DND-41 (cell line): ENCODE measurements at regions not wholly inside any gene's neighbourhood (a gene's known extent, or its start where the extent isn't known, plus 50 kb on each side); places are given as distances from the start of the nearest gene placed in this dataset.

ENCODE experiments used
- ATAC-seq: fragments of 200-7000 bp; cut with Tn5 transposase; 3 replicates; pipeline ENCODE4 v1.9.1; 2021; ENCODE audit warnings: low read depth; ENCODE audit not compliant: insufficient read depth
- DNase-seq: peaks from one replicate; pipeline ENCODE4 v3.0.0-alpha.2; 2020
- H2AFZ ChIP-seq: 2 replicates; pipeline ENCODE4 v1.6.0; 2012; ENCODE audit warnings: low read depth, low read length
- H3K27ac ChIP-seq: 2 replicates; pipeline ENCODE4 v1.5.1; 2012; ENCODE audit warnings: low read length, inconsistent platforms
- H3K27me3 ChIP-seq: fragments of 200-600 bp; sonication (generic); 2 replicates; pipeline ENCODE4 v1.6.0; 2012; ENCODE audit warnings: low read length, mild to moderate bottlenecking, inconsistent platforms; ENCODE audit not compliant: insufficient read depth, poor library complexity
- H3K36me3 ChIP-seq: 2 replicates; pipeline ENCODE4 v1.5.1; 2012; ENCODE audit warnings: low read length, inconsistent platforms; ENCODE audit not compliant: insufficient read depth
- H3K4me1 ChIP-seq: 2 replicates; pipeline ENCODE4 v1.5.1; 2012; ENCODE audit warnings: mild to moderate bottlenecking, low read length; ENCODE audit not compliant: insufficient read depth
- H3K4me2 ChIP-seq: 2 replicates; pipeline ENCODE4 v1.6.0; 2012; ENCODE audit warnings: mild to moderate bottlenecking, moderate library complexity, low read length, inconsistent platforms; ENCODE audit not compliant: insufficient read depth
- H3K4me3 ChIP-seq, 2 experiments: fragments of 200-600 bp in 1 of 2; shearing (Covaris generic) in 1 of 2; 2 replicates each; pipeline ENCODE4 v1.5.1; 2012 to 2016; ENCODE audit warnings: inconsistent platforms in 2 of 2, low read length in 2 of 2, mild to moderate bottlenecking in 2 of 2, low read depth in 1 of 2, moderate library complexity in 1 of 2
- H3K79me2 ChIP-seq: 2 replicates; pipeline ENCODE4 v1.6.0; 2012; ENCODE audit warnings: low read length, inconsistent platforms; ENCODE audit not compliant: insufficient read depth
- H3K9ac ChIP-seq: 2 replicates; pipeline ENCODE4 v1.6.0; 2012; ENCODE audit warnings: low read depth, mild to moderate bottlenecking, inconsistent platforms, low read length, moderate library complexity
- H3K9me3 ChIP-seq: 2 replicates; pipeline ENCODE4 v1.5.1; 2012; ENCODE audit warnings: low read length, moderate library complexity, mild to moderate bottlenecking, inconsistent platforms; ENCODE audit not compliant: insufficient read depth, severe bottlenecking
- H4K20me1 ChIP-seq: 2 replicates; pipeline ENCODE4 v1.6.0; 2012; ENCODE audit warnings: low read length; ENCODE audit not compliant: insufficient read depth
- EZH2 ChIP-seq: IDR thresholded peaks from 3 replicates; pipeline ENCODE4 v1.6.1; 2012; ENCODE audit warnings: borderline replicate concordance, low read depth, mild to moderate bottlenecking, moderate library complexity, low read length, inconsistent platforms; ENCODE audit not compliant: severe bottlenecking
- TF ChIP-seq, protein P1 (sequence below): IDR thresholded peaks from 2 replicates; pipeline ENCODE4 v1.5.1; 2012; ENCODE audit warnings: borderline replicate concordance, low read length, moderate library complexity, mild to moderate bottlenecking; ENCODE audit not compliant: poor library complexity, severe bottlenecking; ENCODE audit errors: extremely low read depth

DNA sequence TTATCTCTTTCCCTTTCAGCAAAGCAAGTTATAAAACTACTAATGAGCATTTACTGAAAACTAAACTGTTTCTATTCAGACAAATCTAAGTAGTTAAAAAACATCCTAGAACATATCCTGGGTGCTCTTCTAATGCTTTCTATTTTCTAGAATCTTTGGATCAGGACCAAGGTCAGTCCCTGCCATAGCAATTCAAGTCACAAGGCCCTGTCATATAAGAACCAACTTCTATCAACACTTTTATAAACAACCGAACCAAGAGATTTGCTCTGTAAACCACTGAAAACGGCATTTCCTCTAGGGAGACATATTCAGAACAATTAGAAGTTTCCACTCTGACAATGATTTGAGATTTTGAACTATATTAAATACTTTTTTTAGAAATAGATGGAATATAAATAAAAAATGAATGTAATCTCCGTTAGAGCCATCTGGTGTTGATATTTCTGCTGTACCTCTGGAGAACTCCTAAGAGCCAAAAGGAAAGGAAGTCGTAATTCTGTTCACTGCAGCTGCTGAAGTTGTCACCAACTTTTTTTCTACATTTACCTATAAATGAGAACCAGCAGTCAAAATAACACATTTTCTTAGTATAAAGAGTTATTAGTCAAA, 51.4 kb upstream of the LGSN start:
- Histone ChIP-seq H2AFZ (no peak overlapping the region), H4K20me1 (no peaks in the 10 kb centered on the region), H3K27ac (no peak overlapping the region), H3K4me3 (no peak overlapping the region), H3K36me3 (no peaks in the 10 kb centered on the region), H3K4me2 (no peak overlapping the region), H3K4me1 (no peaks in the 10 kb centered on the region), H3K9me3 (no peaks in the 10 kb centered on the region), H3K27me3 (no peaks in the 10 kb centered on the region), H3K9ac (no peak overlapping the region), H3K79me2 (no peaks in the 10 kb centered on the region)
- ATAC-seq (no peak), DNase-seq (no peak)
- TF ChIP-seq, protein P1, sequence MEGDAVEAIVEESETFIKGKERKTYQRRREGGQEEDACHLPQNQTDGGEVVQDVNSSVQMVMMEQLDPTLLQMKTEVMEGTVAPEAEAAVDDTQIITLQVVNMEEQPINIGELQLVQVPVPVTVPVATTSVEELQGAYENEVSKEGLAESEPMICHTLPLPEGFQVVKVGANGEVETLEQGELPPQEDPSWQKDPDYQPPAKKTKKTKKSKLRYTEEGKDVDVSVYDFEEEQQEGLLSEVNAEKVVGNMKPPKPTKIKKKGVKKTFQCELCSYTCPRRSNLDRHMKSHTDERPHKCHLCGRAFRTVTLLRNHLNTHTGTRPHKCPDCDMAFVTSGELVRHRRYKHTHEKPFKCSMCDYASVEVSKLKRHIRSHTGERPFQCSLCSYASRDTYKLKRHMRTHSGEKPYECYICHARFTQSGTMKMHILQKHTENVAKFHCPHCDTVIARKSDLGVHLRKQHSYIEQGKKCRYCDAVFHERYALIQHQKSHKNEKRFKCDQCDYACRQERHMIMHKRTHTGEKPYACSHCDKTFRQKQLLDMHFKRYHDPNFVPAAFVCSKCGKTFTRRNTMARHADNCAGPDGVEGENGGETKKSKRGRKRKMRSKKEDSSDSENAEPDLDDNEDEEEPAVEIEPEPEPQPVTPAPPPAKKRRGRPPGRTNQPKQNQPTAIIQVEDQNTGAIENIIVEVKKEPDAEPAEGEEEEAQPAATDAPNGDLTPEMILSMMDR, result no peak
- TF ChIP-seq EZH2, result no peak

DNA sequence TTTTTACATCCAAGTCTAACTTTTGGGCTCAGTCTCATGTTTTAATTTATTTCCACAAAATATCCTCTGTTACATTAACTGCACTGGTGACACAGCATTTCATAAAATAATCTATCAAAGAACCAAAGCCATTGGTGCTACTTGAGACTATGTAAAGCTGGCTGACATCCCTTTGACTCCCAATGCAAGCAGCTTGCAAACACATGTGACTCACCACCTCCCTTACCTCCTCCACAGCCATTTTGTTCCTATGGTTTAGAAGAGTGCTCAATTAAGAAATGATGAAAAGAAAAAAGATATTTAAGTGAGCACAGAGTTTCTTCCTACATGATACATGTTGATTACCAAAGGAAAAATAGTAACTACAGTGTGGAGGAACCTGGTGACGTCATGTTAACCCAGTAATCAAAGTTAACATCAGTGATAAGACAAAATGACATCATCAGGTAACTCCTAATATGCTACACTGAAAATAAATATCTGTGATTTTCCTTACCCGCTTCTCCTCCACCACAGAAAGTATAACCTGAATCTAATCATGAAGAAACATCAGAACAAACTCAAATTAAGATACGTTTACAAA, 53.3 kb upstream of the LGSN start:
- Histone ChIP-seq H2AFZ (no peak overlapping the region), H3K9ac (no peak overlapping the region), H3K27me3 (no peaks in the 10 kb centered on the region), H3K36me3 (no peaks in the 10 kb centered on the region), H3K9me3 (no peaks in the 10 kb centered on the region), H3K4me2 (no peak overlapping the region), H3K4me3 (no peak overlapping the region), H3K4me1 (no peaks in the 10 kb centered on the region), H3K79me2 (no peaks in the 10 kb centered on the region), H3K27ac (no peak overlapping the region), H4K20me1 (no peaks in the 10 kb centered on the region)
- TF ChIP-seq, protein P1, result no peak
- TF ChIP-seq EZH2, result no peak
- DNase-seq, result no peak
- ATAC-seq, result no peak

DNA sequence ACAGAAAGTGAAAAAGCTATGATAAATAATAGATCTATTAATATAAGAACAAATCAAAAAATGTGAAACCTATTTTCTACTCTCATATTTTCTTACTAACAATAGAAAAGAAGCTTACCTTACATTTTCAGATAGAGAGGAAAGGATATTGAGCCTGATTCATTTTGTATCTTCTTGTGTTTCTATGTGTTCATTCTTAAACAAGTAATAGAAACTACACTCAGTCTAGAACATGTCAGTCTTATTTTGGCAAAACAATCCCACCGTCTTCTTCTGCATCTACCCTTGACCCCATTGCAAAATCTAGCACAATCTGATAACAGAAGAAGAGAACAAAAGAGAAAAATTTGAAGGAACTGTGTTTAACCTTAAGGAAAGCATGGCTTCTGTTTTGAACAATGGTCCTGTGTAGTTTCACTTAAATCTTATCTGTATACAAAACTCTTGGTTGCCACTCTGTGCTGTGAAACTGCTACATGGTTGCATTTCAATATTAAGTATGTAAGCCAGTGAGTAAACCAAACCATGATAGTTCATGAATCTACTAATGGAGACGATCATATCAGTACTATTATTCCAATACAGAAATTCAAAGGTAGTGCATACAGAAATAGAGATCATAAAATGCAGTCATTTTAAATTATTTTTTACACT, 69.5 kb upstream of the LGSN start:
- no peak for ATAC-seq
- no peak for DNase-seq
- Histone ChIP-seq H3K9ac (no peak overlapping the region), H3K4me3 (no peak overlapping the region), H3K27ac (no peak overlapping the region), H3K79me2 (no peaks in the 10 kb centered on the region), H3K4me1 (no peaks in the 10 kb centered on the region), H3K36me3 (no peaks in the 10 kb centered on the region), H4K20me1 (no peaks in the 10 kb centered on the region), H3K27me3 (no peaks in the 10 kb centered on the region), H3K4me2 (no peak overlapping the region), H3K9me3 (no peaks in the 10 kb centered on the region), H2AFZ (no peak overlapping the region)
- TF ChIP-seq, protein P1, result no peak
- TF ChIP-seq EZH2, result no peak
